ENCODE measurements at regions not wholly inside any gene's neighbourhood (a gene's known extent, or its start where the extent isn't known, plus 50 kb on each side); places are given as distances from the start of the nearest gene placed in this dataset.

DNA sequence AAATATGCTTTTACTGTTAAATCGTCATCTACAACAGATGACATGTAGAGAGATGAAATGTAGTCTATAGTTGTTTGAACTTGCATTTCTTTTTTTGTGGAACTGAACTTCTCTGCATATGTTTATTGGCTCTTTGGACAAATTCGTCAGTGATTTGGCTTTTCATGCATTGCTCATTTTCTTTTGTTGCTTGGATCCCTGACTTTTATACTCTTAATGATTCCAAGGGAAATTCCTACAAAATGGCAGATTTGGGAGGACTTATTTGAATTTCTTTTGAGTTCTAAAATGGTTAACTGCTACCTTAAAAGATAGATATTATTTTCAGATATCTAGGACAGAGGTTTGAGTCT, 65.4 kb downstream of the UTRN start:
- Mint-ChIP-seq H3K9me3 (ENCODE audit: insufficient read depth) (no peaks in the 10 kb centered on the region), H3K27me3 (no peaks in the 10 kb centered on the region), H3K27ac (peak overlapping the region; percentile 85), H3K4me1 (peaks cover 81% of the 10 kb centered on the region), H3K4me3 (peak overlapping the region; percentile 78)
- Histone ChIP-seq H3K4me1 (ENCODE audit: control insufficient read depth in 2 of 2, insufficient read depth in 2 of 2, low read length in 2 of 2) (peaks cover 79 to 89% of the 10 kb centered on the region in 2 donors), H3K27me3 (replicated peaks in 1 of 4; ENCODE audit: control extremely low read depth in 1 of 4, control insufficient read depth in 3 of 4, insufficient read depth in 4 of 4, low read length in 3 of 4) (no peaks in the 10 kb centered on the region), H3K27ac (ENCODE audit: low read length in 2 of 2) (peak overlapping the region; percentile 79 to 80), H3K9me3 (ENCODE audit: control extremely low read depth in 1 of 3, control insufficient read depth in 2 of 3, insufficient read depth in 1 of 3, low read length in 2 of 3) (peaks cover 0 to 7% (median 0%) of the 10 kb centered on the region in 3 donors), H3K9ac (ENCODE audit: low read length) (peak overlapping the region; percentile 46), H2AFZ (ENCODE audit: insufficient read depth, low read depth, low read length, poor library complexity, severe bottlenecking) (no peak overlapping the region), H3K4me3 (ENCODE audit: control extremely low read depth in 1 of 5, extremely low read depth in 1 of 5, insufficient read depth in 1 of 5, low read depth in 2 of 5, low read length in 4 of 5) (peak overlapping the region in 4 of 5 experiments; percentile 9 to 55 (median 33)), H4K20me1 (ENCODE audit: control insufficient read depth, insufficient read depth, low read length, poor library complexity, severe bottlenecking) (peaks cover 46% of the 10 kb centered on the region), H3K4me2 (replicated peaks; ENCODE audit: low read depth, low read length, poor library complexity, severe bottlenecking) (peak overlapping the region; percentile 66), H3K79me2 (ENCODE audit: control insufficient read depth, insufficient read depth, low read length) (peaks cover 95% of the 10 kb centered on the region), H3K36me3 (replicated peaks in 1 of 2; ENCODE audit: control extremely low read depth in 1 of 2, control insufficient read depth in 1 of 2, extremely low read depth in 1 of 2, insufficient read depth in 2 of 2, low read length in 1 of 2) (peaks cover 0 to 6% of the 10 kb centered on the region in 2 experiments)
- TF ChIP-seq EZH2 (IDR thresholded peaks at IDR 0.05; ENCODE audit: borderline replicate concordance, insufficient read depth, low read depth, low read length, poor library complexity, severe bottlenecking) (no peak), CTCF (IDR thresholded peaks at IDR 0.05) (no peak)
- no peak for DNase-seq
- intact Hi-C loops (cut with micrococcal nuclease) = loop anchor here (2.0 to 5.0 kb wide), 4 partner anchors 42 to 198 kb away; partner anchors contain the start of gene STX11
- ChIA-PET POLR2A (interaction anchor here (0.7 kb wide), 1 partner anchor 134 kb away, joined by 3 read pairs; no protein-coding TSS in a partner anchor), CTCF (interaction anchor here (0.8 to 1.2 kb wide), 2 partner anchors 10 to 67 kb away, joined by 3 to 4 read pairs; no protein-coding TSS in a partner anchor)
- WGBS (ENCODE audit: insufficient coverage) = no CpG with 5 or more reads among the region's 2 CpGs
- ATAC-seq (ENCODE audit: low read depth) = peak; percentile 11

DNA sequence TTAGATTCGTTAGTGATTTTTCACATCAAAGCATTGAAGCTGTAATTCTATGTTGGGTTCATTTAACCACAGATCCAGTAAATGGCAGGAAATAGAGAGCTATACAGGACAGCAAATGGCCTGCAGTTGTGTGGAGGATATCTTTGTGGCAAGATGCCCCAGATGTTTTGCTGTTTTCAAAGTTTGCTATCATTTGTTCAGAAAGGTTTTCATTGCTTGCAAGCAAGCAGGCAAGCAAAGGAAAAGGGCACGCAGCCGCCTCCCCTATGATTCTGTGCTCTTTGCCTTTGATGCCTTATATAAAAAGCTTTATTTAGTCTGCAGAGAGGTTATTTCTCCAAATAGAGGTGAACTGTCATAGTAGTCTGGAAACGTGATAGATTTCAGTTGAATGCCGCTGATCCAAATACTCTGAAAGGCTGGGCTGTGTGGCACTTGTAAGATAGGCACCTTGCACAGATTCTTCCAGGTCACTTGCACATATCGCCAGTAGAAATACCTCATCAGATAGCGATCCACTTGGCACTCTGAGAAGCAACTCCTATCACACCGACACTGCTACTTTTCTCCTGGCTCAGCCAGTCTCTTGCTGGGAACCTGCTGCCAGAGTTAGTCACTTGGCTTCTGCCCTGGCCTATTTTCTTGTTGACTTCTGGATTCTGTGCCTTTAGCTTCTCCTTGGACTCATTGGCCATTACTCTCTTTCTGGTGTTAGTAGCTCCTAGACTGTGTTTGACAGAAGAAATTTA, 66.4 kb downstream of the UTRN start:
- no peaks in the 10 kb centered on the region for H3K27me3 Mint-ChIP-seq
- H3K27me3 ChIP-seq (replicated peaks in 1 of 4; ENCODE audit: control extremely low read depth in 1 of 4, control insufficient read depth in 3 of 4, insufficient read depth in 4 of 4, low read length in 3 of 4) = no peaks in the 10 kb centered on the region
- peaks cover 94% of the 10 kb centered on the region for H3K79me2 ChIP-seq (ENCODE audit: control insufficient read depth, insufficient read depth, low read length)
- CTCF ChIA-PET = interaction anchor here (0.6 to 0.9 kb wide), 3 partner anchors 14 to 90 kb away, joined by 3 read pairs; no protein-coding TSS in a partner anchor
- no peak for DNase-seq
- peak overlapping the region; percentile 75 for H3K4me3 Mint-ChIP-seq
- peaks cover 72 to 80% of the 10 kb centered on the region in 2 donors for H3K4me1 ChIP-seq (ENCODE audit: control insufficient read depth in 2 of 2, insufficient read depth in 2 of 2, low read length in 2 of 2)
- no peak for ATAC-seq (ENCODE audit: low read depth)
- WGBS (ENCODE audit: insufficient coverage) = 38% methylated on average over 7 of the region's 8 CpGs
- TF ChIP-seq CTCF (IDR thresholded peaks at IDR 0.05) (no peak), EZH2 (IDR thresholded peaks at IDR 0.05; ENCODE audit: borderline replicate concordance, insufficient read depth, low read depth, low read length, poor library complexity, severe bottlenecking) (no peak)
- H3K9me3 Mint-ChIP-seq (ENCODE audit: insufficient read depth) = no peaks in the 10 kb centered on the region
- H3K27ac Mint-ChIP-seq = peak overlapping the region; percentile 68
- H2AFZ ChIP-seq (ENCODE audit: insufficient read depth, low read depth, low read length, poor library complexity, severe bottlenecking) = no peak overlapping the region
- H3K36me3 ChIP-seq (replicated peaks in 1 of 2; ENCODE audit: control extremely low read depth in 1 of 2, control insufficient read depth in 1 of 2, extremely low read depth in 1 of 2, insufficient read depth in 2 of 2, low read length in 1 of 2) = peaks cover 0 to 6% of the 10 kb centered on the region in 2 experiments
- H3K4me2 ChIP-seq (replicated peaks; ENCODE audit: low read depth, low read length, poor library complexity, severe bottlenecking) = peak overlapping the region; percentile 66
- peak overlapping the region in 2 of 5 experiments; percentile 2 to 4 for H3K4me3 ChIP-seq (ENCODE audit: control extremely low read depth in 1 of 5, extremely low read depth in 1 of 5, insufficient read depth in 1 of 5, low read depth in 2 of 5, low read length in 4 of 5)
- H3K4me1 Mint-ChIP-seq = peaks cover 84% of the 10 kb centered on the region
- peak overlapping the region; percentile 16 for H3K9ac ChIP-seq (ENCODE audit: low read length)
- peak overlapping the region; percentile 79 to 80 for H3K27ac ChIP-seq (ENCODE audit: low read length in 2 of 2)
- POLR2A ChIA-PET = no interaction called here
- H4K20me1 ChIP-seq (ENCODE audit: control insufficient read depth, insufficient read depth, low read length, poor library complexity, severe bottlenecking) = peaks cover 53% of the 10 kb centered on the region
- intact Hi-C loops (cut with micrococcal nuclease) = loop anchor here (1.0 to 5.0 kb wide), 6 partner anchors 7 to 199 kb away; partner anchors contain the start of gene STX11
- peaks cover 0 to 7% (median 0%) of the 10 kb centered on the region in 3 donors for H3K9me3 ChIP-seq (ENCODE audit: control extremely low read depth in 1 of 3, control insufficient read depth in 2 of 3, insufficient read depth in 1 of 3, low read length in 2 of 3)
